Ovary (tissue), 7 donors: ENCODE measurements at regions not wholly inside any gene's neighbourhood (a gene's known extent, or its start where the extent isn't known, plus 50 kb on each side); places are given as distances from the start of the nearest gene placed in this dataset.

Experiments used
- DNase-seq, 5 donors: peaks; one replicate each; pipeline ENCODE4 v3.0.0-alpha.2; 2019 to 2020
- H3K27ac ChIP-seq, 2 donors: fragments of 200-600 bp; one replicate each; pipeline versions ENCODE4 v1.5.1 to v1.8.0; 2019 to 2022
- H3K27me3 ChIP-seq: fragments of 200-600 bp; one replicate; pipeline ENCODE4 v1.8.0; 2022
- H3K36me3 ChIP-seq: fragments of 200-600 bp; sonication (generic); one replicate; pipeline ENCODE4 v1.5.1; 2019
- H3K4me1 ChIP-seq: one replicate; pipeline ENCODE4 v1.8.1; 2013; ENCODE audit warnings: mild to moderate bottlenecking, moderate library complexity; ENCODE audit not compliant: insufficient read depth
- H3K4me3 ChIP-seq: fragments of 200-600 bp; sonication (generic); one replicate; pipeline ENCODE4 v1.5.1; 2017
- H3K9me3 ChIP-seq, 2 donors: fragments of 200-600 bp in 1 of 2; sonication (generic) in 1 of 2; one replicate each; pipeline versions ENCODE4 v1.5.1 to v1.8.1; 2013 to 2019; ENCODE audit warnings: mild to moderate bottlenecking in 1 of 2, moderate library complexity in 1 of 2
- CTCF ChIP-seq, 3 donors: fragments of 450-650 bp in 2 of 3; fragments of 200-600 bp in 1 of 3; IDR thresholded peaks; one replicate each; pipeline versions ENCODE4 v1.5.1 to v1.8.0; 2016 to 2022; ENCODE audit warnings: antibody characterized with exemption in 3 of 3, mild to moderate bottlenecking in 1 of 3
- EP300 ChIP-seq: sonication (generic); formaldehyde crosslinking; IDR thresholded peaks from one replicate; pipeline ENCODE4 v1.6.1; 2017; ENCODE audit warnings: antibody characterized with exemption
- POLR2A ChIP-seq: fragments of 450-650 bp; IDR thresholded peaks from one replicate; pipeline ENCODE4 v1.6.1; 2017; ENCODE audit warnings: antibody characterized with exemption, mild to moderate bottlenecking, moderate library complexity
- WGBS, 3 donors: extraction: QIAGEN DNeasy Blood & Tissue Kit in 1 of 3; methylation state at CpG; one replicate each; pipeline versions ENCODE4 v1.1.5 to v1.1.7; 2013 to 2017; 5-methylcytosine and 5-hydroxymethylcytosine counted together
- intact Hi-C, 4 donors: fragments of 100-400 bp; cut with DNase I; formaldehyde crosslinking; loops; one replicate each; pipeline versions ENCODE4 v1.11.0 to v1.15.1; 2022 to 2023
- donor health status: DM: no; HTN: no; CAD: no; lungs with moderate emphysema.
- donor health status: DM: no; HTN: no; CAD: no.
- donor health status: Bipolar disorder and iron deficiency.
- donor health status: DM: no; HTN: no; CAD: no.
- donor health status: DM: yes; HTN: yes; CAD: no.

DNA sequence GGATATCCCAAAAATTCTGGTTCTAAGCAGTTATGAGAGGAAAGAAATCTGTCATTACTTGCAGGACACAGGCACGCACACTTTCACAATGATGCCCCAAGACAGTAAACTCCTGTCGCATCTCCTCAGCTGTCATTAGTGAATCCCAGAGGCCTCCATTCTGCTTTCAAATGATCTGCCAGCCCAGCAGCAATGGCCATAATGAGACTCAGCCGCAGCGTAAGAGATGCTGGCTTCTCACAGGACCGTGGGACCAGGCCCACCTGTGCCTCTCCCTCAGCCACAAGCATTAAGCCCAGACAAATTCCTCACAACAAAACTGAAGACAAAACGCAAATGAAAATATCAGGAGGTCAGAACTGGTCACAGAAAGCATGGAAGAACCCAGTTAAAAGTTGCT is 98.0 kb upstream of the VLDLR start:
- no peaks in the 10 kb centered on the region for H3K27me3 ChIP-seq
- no peak for TF ChIP-seq EP300
- TF ChIP-seq POLR2A = no peak
- TF ChIP-seq CTCF (IDR thresholded peaks at IDR 0.05) = no peak
- intact Hi-C loops = no loop called here
- H3K4me3 ChIP-seq = no peak overlapping the region
- 96 to 97% (median 97%) methylated on average over 6 of the region's 6 CpGs for WGBS, 3 donors
- no peaks in the 10 kb centered on the region for H3K9me3 ChIP-seq
- no peak overlapping the region for H3K27ac ChIP-seq
- H3K36me3 ChIP-seq = no peaks in the 10 kb centered on the region
- DNase-seq = no peak
- no peaks in the 10 kb centered on the region for H3K4me1 ChIP-seq

- Histone ChIP-seq H3K4me1 (no peaks in the 10 kb centered on the region), H3K9me3 (no peaks in the 10 kb centered on the region), H3K36me3 (no peaks in the 10 kb centered on the region), H3K27me3 (no peaks in the 10 kb centered on the region), H3K4me3 (no peak overlapping the region), H3K27ac (no peak overlapping the region)
- no peak for TF ChIP-seq POLR2A
- TF ChIP-seq CTCF (IDR thresholded peaks at IDR 0.05) = no peak
- no peak for TF ChIP-seq EP300
- DNase-seq = no peak
- WGBS, 3 donors = 65 to 74% (median 70%) methylated on average over 3 of the region's 3 CpGs
- intact Hi-C loops = no loop called here
Observed at GRCh38 chr9:2524601-2525000, 97.0 kb upstream of the VLDLR start.

DNA sequence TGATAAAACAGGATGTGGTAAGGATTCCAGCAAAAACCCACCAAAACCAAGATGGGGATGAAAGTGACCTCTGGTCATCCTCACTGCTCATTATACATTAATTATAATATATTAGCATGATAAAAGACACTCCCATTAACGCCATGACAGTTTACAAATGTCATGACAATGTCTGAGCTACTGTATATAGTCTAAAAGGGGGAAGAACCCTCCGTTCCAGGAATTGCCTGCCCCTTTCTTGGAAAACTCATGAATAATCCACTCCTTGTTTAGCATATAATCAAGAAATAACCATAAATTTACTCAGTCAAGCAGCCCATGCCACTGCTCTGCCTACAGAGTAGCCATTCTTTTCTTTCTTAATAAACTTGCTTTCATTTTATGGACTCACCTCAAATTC is 96.4 kb upstream of the VLDLR start:
- H3K4me1 ChIP-seq = no peaks in the 10 kb centered on the region
- H3K36me3 ChIP-seq = no peaks in the 10 kb centered on the region
- WGBS, 3 donors = 92 to 97% (median 95%) methylated on average over 2 of the region's 2 CpGs
- H3K9me3 ChIP-seq = no peaks in the 10 kb centered on the region
- no peak overlapping the region for H3K27ac ChIP-seq
- H3K27me3 ChIP-seq = no peaks in the 10 kb centered on the region
- DNase-seq = no peak
- intact Hi-C loops = no loop called here
- TF ChIP-seq CTCF (IDR thresholded peaks at IDR 0.05) = no peak
- no peak for TF ChIP-seq POLR2A
- no peak for TF ChIP-seq EP300
- no peak overlapping the region for H3K4me3 ChIP-seq

- WGBS, 3 donors = 57 to 78% (median 76%) methylated on average over 2 of the region's 2 CpGs
- H3K36me3 ChIP-seq = no peaks in the 10 kb centered on the region
- no peak overlapping the region for H3K27ac ChIP-seq
- intact Hi-C loops = no loop called here
- no peaks in the 10 kb centered on the region for H3K27me3 ChIP-seq
- no peaks in the 10 kb centered on the region for H3K4me1 ChIP-seq
- TF ChIP-seq CTCF (IDR thresholded peaks at IDR 0.05) (no peak), POLR2A (no peak), EP300 (no peak)
- no peak overlapping the region for H3K4me3 ChIP-seq
- H3K9me3 ChIP-seq = no peaks in the 10 kb centered on the region
- no peak for DNase-seq
Observed at GRCh38 chr9:2526071-2526828, 95.3 kb upstream of the VLDLR start.
